PC-3 (cell line): ENCODE measurements at regions not wholly inside any gene's neighbourhood (a gene's known extent, or its start where the extent isn't known, plus 50 kb on each side); places are given as distances from the start of the nearest gene placed in this dataset.

Experiments
- ATAC-seq: fragments of 200-7000 bp; cut with Tn5 transposase; 2 replicates; pipeline ENCODE4 v1.9.1; 2020; ENCODE audit warnings: mild to moderate bottlenecking, moderate library complexity
- BruUV-seq: library from RNA; stranded (reverse); fragments of 400-500 nt; replicated peaks from 2 replicates; lab custom pipeline; 2021; lab: Mats Ljungman, UMichigan
- CTCF ChIA-PET: fragments of 300-600 bp; sonication (Branson Sonifier 250); formaldehyde crosslinking; loops from one replicate; lab custom pipeline; 2022; ENCODE audit warnings: antibody characterized with exemption; lab: Charles Lee
- POLR2A ChIA-PET: fragments of 300-600 bp; sonication (Branson Sonifier 250); formaldehyde crosslinking; loops from one replicate; lab custom pipeline; 2022; ENCODE audit warnings: antibody characterized with exemption; ENCODE audit not compliant: unreplicated experiment; lab: Charles Lee
- DNase-seq: peaks from one replicate; pipeline ENCODE4 v3.0.0-alpha.2; 2015
- H2AFZ ChIP-seq: fragments of 300-600 bp; sonication (generic); 2 replicates; pipeline ENCODE4 v1.6.0; 2016; ENCODE audit warnings: antibody characterized with exemption, low read length
- H3F3A ChIP-seq: fragments of 300-600 bp; sonication (generic); one replicate; pipeline ENCODE4 v1.6.0; 2017; ENCODE audit warnings: antibody characterized with exemption, low read length, control low read depth, mild to moderate bottlenecking; ENCODE audit not compliant: unreplicated experiment
- H3K27ac ChIP-seq: fragments of 300-600 bp; sonication (generic); 2 replicates; pipeline ENCODE4 v1.5.1; 2016; ENCODE audit warnings: mild to moderate bottlenecking, low read length
- H3K27me3 ChIP-seq: fragments of 300-600 bp; sonication (generic); 2 replicates; pipeline ENCODE4 v1.6.1; 2016; ENCODE audit warnings: low read length, mixed read lengths
- H3K36me3 ChIP-seq: fragments of 300-600 bp; sonication (generic); 2 replicates; pipeline ENCODE4 v1.6.1; 2016; ENCODE audit warnings: low read depth, mixed run types, low read length, mixed read lengths
- H3K4me1 ChIP-seq: fragments of 300-600 bp; sonication (generic); 2 replicates; pipeline ENCODE4 v1.5.1; 2016; ENCODE audit warnings: low read length; ENCODE audit not compliant: insufficient read depth
- H3K4me2 ChIP-seq: fragments of 300-600 bp; sonication (generic); 2 replicates; pipeline ENCODE4 v1.6.0; 2016; ENCODE audit warnings: low read length
- H3K4me3 ChIP-seq: fragments of 300-600 bp; sonication (generic); 2 replicates; pipeline ENCODE4 v1.5.1; 2016; ENCODE audit warnings: mild to moderate bottlenecking, low read length, mixed read lengths
- H3K79me2 ChIP-seq: fragments of 300-600 bp; sonication (generic); 2 replicates; pipeline ENCODE4 v1.6.1; 2017; ENCODE audit warnings: low read length, mixed read lengths
- H3K9ac ChIP-seq: fragments of 300-600 bp; sonication (generic); 2 replicates; pipeline ENCODE4 v1.6.0; 2016; ENCODE audit warnings: mild to moderate bottlenecking, low read length
- H3K9me2 ChIP-seq: fragments of 300-600 bp; sonication (generic); replicated peaks from 2 replicates; pipeline ENCODE4 v1.6.1; 2016; ENCODE audit warnings: mixed run types, low read length, mixed read lengths
- H3K9me3 ChIP-seq: fragments of 300-600 bp; sonication (generic); 2 replicates; pipeline ENCODE4 v1.6.1; 2016; ENCODE audit warnings: low read length, mixed read lengths
- H4K20me1 ChIP-seq: fragments of 300-600 bp; sonication (generic); 2 replicates; pipeline ENCODE4 v1.6.1; 2016; ENCODE audit warnings: low read length, mixed read lengths
- EZH2phosphoT487 ChIP-seq: fragments of 300-600 bp; sonication (generic); IDR thresholded peaks from 2 replicates; pipeline ENCODE4 v1.6.1; 2018; ENCODE audit warnings: mild to moderate bottlenecking, antibody characterized with exemption, low read length, borderline replicate concordance
- intact Hi-C: fragments of 100-400 bp; cut with micrococcal nuclease; formaldehyde crosslinking; loops from 2 replicates; pipeline ENCODE4 v1.9.0; 2023
- TF ChIP-seq, protein P1 (sequence below): fragments of 300-600 bp; sonication (generic); conservative IDR thresholded peaks from 2 replicates; pipeline ENCODE4 v1.5.1; 2017; ENCODE audit warnings: antibody characterized with exemption, low read depth, mild to moderate bottlenecking, low read length

DNA sequence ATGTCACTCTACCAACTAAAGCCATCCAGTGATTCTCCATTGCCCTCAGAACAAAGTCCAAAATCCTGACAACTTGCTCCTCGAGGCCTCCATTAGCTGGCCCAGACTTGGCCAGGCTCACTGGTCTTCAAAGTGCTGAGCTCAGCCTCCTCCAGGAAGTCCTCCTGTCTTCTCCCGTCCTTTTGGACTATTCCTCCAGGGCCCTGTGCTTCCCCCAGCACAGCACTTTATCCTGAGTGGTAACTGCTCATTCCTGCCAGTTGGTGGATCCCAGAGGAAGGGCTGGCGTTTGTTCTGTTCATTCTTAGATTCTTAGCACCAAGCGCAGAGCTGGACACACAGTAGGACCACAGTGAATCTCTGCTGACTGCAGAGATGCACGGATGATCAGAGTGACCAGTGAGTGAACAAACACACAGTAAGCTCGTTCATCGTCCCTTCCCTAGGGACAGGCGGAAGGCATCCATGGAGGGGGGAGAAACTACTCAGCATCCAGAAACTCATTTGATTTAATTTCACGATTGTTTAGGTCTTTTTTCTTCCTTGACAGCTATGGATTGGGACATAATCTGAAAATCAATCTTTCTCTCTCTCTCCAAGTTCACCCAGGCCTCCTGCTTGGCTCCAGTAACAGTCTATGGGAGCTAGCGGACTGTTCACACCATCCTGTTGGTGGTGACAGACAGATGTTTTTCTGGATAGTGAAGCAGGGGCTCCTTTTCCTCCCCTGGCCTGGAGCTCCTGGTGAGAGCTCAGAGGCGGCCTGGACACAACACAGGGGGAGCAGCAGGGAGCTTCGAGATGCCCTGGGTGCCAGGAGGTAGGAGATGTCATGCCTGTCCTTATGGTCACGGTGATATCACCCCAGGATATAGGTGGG lies 180.2 kb downstream of the PTPRU start:
- ATAC-seq (no peak), DNase-seq (no peak)
- no peak for TF ChIP-seq EZH2phosphoT487
- TF ChIP-seq, protein P1, sequence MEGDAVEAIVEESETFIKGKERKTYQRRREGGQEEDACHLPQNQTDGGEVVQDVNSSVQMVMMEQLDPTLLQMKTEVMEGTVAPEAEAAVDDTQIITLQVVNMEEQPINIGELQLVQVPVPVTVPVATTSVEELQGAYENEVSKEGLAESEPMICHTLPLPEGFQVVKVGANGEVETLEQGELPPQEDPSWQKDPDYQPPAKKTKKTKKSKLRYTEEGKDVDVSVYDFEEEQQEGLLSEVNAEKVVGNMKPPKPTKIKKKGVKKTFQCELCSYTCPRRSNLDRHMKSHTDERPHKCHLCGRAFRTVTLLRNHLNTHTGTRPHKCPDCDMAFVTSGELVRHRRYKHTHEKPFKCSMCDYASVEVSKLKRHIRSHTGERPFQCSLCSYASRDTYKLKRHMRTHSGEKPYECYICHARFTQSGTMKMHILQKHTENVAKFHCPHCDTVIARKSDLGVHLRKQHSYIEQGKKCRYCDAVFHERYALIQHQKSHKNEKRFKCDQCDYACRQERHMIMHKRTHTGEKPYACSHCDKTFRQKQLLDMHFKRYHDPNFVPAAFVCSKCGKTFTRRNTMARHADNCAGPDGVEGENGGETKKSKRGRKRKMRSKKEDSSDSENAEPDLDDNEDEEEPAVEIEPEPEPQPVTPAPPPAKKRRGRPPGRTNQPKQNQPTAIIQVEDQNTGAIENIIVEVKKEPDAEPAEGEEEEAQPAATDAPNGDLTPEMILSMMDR, result peak; percentile 22; the same call in 1 of the 2 replicates
- no peaks in the 10 kb centered on the region for H3K9me3 ChIP-seq
- CTCF ChIA-PET, result interaction anchor here (0.6 kb wide), 1 partner anchor 293 kb away, joined by 3 read pairs; no protein-coding TSS in a partner anchor
- H3K36me3 ChIP-seq, result no peaks in the 10 kb centered on the region
- H3K9me2 ChIP-seq, result no peaks in the 10 kb centered on the region
- no peaks in the 10 kb centered on the region for H3K4me1 ChIP-seq
- no TSS peak for BruUV-seq
- H3K79me2 ChIP-seq, result no peaks in the 10 kb centered on the region
- H3K4me2 ChIP-seq, result no peak overlapping the region
- intact Hi-C loops, result no loop called here
- H3K9ac ChIP-seq, result no peak overlapping the region
- no peaks in the 10 kb centered on the region for H4K20me1 ChIP-seq
- no peaks in the 10 kb centered on the region for H3F3A ChIP-seq
- no peak overlapping the region for H2AFZ ChIP-seq
- no peak overlapping the region for H3K4me3 ChIP-seq
- H3K27me3 ChIP-seq, result no peaks in the 10 kb centered on the region
- H3K27ac ChIP-seq, result no peak overlapping the region
- POLR2A ChIA-PET, result no interaction called here

DNA sequence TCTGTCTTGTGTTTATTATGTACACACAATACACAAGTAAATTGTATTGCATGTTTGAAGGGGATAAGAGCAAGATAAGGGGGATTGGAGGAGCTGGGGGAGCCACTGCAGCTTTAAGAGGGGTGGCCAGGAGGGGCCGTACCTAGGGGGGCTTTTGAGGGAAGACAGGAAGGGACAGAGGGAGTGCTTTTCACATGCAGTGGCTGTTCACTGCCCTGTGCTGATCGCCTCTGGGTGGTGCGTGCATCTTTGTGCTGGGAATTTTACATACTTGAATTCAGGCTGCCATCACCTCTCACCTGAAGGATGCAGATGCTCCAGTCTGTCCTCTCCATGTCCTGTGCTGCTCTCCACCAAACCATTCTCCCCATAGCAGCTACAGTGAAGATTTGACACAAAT lies 179.5 kb downstream of the PTPRU start:
- TF ChIP-seq, protein P1, result no peak
- TF ChIP-seq EZH2phosphoT487, result no peak
- Histone ChIP-seq H3K4me1 (no peaks in the 10 kb centered on the region), H3K36me3 (no peaks in the 10 kb centered on the region), H3K27ac (no peak overlapping the region), H3K9ac (no peak overlapping the region), H2AFZ (no peak overlapping the region), H3K27me3 (no peaks in the 10 kb centered on the region), H3K4me3 (no peak overlapping the region), H3K9me2 (no peaks in the 10 kb centered on the region), H3F3A (no peaks in the 10 kb centered on the region), H4K20me1 (no peaks in the 10 kb centered on the region), H3K79me2 (no peaks in the 10 kb centered on the region), H3K4me2 (no peak overlapping the region), H3K9me3 (no peaks in the 10 kb centered on the region)
- intact Hi-C loops, result no loop called here
- ChIA-PET CTCF (interaction anchor here (0.6 kb wide), 1 partner anchor 294 kb away, joined by 3 read pairs; no protein-coding TSS in a partner anchor), POLR2A (no interaction called here)
- no peak for ATAC-seq
- no peak for DNase-seq
- no TSS peak for BruUV-seq

DNA sequence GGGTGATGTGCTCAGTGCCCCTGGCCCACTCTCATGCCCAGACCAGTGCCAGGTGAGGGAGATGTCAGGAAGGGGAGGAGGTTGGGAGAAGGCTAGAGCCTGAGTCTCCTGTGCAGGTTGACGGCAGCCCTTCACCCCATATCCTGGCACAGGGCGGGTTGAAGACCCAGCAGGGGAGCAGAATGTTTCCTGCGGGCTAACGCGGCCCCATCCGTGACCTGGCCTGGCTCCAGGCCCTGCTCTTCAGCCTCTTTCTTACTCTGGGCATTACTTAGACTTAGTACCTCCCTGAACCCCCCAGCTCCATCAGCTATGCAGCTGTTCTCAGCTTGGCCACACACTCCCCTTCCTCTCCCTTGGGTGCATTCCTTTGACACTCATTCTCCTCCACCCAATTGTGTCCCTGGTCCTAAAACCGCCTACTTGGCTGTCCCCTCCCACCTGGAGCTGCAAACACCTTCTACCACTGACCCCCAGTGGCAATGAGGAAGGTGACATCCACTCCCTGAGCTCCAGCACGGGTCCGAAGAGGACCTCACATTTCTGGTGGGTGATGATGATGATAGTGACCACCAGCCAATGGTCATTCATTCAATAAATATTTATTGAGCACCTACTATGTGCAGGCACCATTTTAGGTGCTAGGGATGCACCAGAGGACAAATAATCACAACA lies 179.0 kb downstream of the PTPRU start:
- Histone ChIP-seq H3K36me3 (no peaks in the 10 kb centered on the region), H3K9ac (no peak overlapping the region), H3K9me2 (no peaks in the 10 kb centered on the region), H3K4me1 (peaks cover under 1% of the 10 kb centered on the region; the same call in 1 of the 2 replicates), H2AFZ (no peak overlapping the region), H3K27ac (no peak overlapping the region), H4K20me1 (no peaks in the 10 kb centered on the region), H3K79me2 (no peaks in the 10 kb centered on the region), H3F3A (no peaks in the 10 kb centered on the region), H3K4me3 (no peak overlapping the region), H3K27me3 (no peaks in the 10 kb centered on the region), H3K4me2 (no peak overlapping the region), H3K9me3 (no peaks in the 10 kb centered on the region)
- POLR2A ChIA-PET, result no interaction called here
- BruUV-seq, result no TSS peak
- intact Hi-C loops, result no loop called here
- no peak for TF ChIP-seq EZH2phosphoT487
- TF ChIP-seq, protein P1, result peak; percentile 53
- CTCF ChIA-PET, result no interaction called here
- peak; percentile 51 for DNase-seq
- ATAC-seq, result peak; percentile 55; the same call in 1 of the 2 replicates
